ENCODE measurements at regions not wholly inside any gene's neighbourhood (a gene's known extent, or its start where the extent isn't known, plus 50 kb on each side); places are given as distances from the start of the nearest gene placed in this dataset.

GRCh38 chr5:173736374-173736773, 119.9 kb upstream of the BOD1 start:
- DNase-seq (ENCODE audit: low read depth), result no peak
- TF ChIP-seq CTCF (IDR thresholded peaks at IDR 0.05; ENCODE audit: insufficient read depth, low read length, poor library complexity, severe bottlenecking), result no peak
- H3K27me3 ChIP-seq (ENCODE audit: control insufficient read depth, insufficient read depth, low read length), result no peaks in the 10 kb centered on the region
- no peaks in the 10 kb centered on the region for H3K36me3 ChIP-seq (ENCODE audit: control insufficient read depth, insufficient read depth, low read length)
- H3K4me3 ChIP-seq (ENCODE audit: low read depth, low read length), result no peak overlapping the region

- H3K27me3 ChIP-seq (ENCODE audit: control insufficient read depth, insufficient read depth, low read length), result no peaks in the 10 kb centered on the region
- no peaks in the 10 kb centered on the region for H3K36me3 ChIP-seq (ENCODE audit: control insufficient read depth, insufficient read depth, low read length)
- TF ChIP-seq CTCF (IDR thresholded peaks at IDR 0.05; ENCODE audit: insufficient read depth, low read length, poor library complexity, severe bottlenecking), result no peak
- no peak for DNase-seq (ENCODE audit: low read depth)
- no peak overlapping the region for H3K4me3 ChIP-seq (ENCODE audit: low read depth, low read length)
Observed at GRCh38 chr5:173736923-173737412, 120.5 kb upstream of the BOD1 start.

GRCh38 chr5:173739741-173740140, 123.3 kb upstream of the BOD1 start:
- Histone ChIP-seq H3K27me3 (ENCODE audit: control insufficient read depth, insufficient read depth, low read length) (no peaks in the 10 kb centered on the region), H3K4me3 (ENCODE audit: low read depth, low read length) (no peak overlapping the region), H3K36me3 (ENCODE audit: control insufficient read depth, insufficient read depth, low read length) (no peaks in the 10 kb centered on the region)
- no peak for DNase-seq (ENCODE audit: low read depth)
- no peak for TF ChIP-seq CTCF (IDR thresholded peaks at IDR 0.05; ENCODE audit: insufficient read depth, low read length, poor library complexity, severe bottlenecking)

- Histone ChIP-seq H3K36me3 (ENCODE audit: control insufficient read depth, insufficient read depth, low read length) (no peaks in the 10 kb centered on the region), H3K27me3 (ENCODE audit: control insufficient read depth, insufficient read depth, low read length) (no peaks in the 10 kb centered on the region), H3K4me3 (ENCODE audit: low read depth, low read length) (no peak overlapping the region)
- no peak for TF ChIP-seq CTCF (IDR thresholded peaks at IDR 0.05; ENCODE audit: insufficient read depth, low read length, poor library complexity, severe bottlenecking)
- no peak for DNase-seq (ENCODE audit: low read depth)
Observed at GRCh38 chr5:173740400-173740799, 124.0 kb upstream of the BOD1 start.

- Histone ChIP-seq H3K4me3 (ENCODE audit: low read depth, low read length) (no peak overlapping the region), H3K27me3 (ENCODE audit: control insufficient read depth, insufficient read depth, low read length) (no peaks in the 10 kb centered on the region), H3K36me3 (ENCODE audit: control insufficient read depth, insufficient read depth, low read length) (no peaks in the 10 kb centered on the region)
- TF ChIP-seq CTCF (IDR thresholded peaks at IDR 0.05; ENCODE audit: insufficient read depth, low read length, poor library complexity, severe bottlenecking), result no peak
- no peak for DNase-seq (ENCODE audit: low read depth)
Observed at GRCh38 chr5:173741087-173741486, 124.6 kb upstream of the BOD1 start.

- no peak overlapping the region for H3K4me3 ChIP-seq (ENCODE audit: low read depth, low read length)
- TF ChIP-seq CTCF (IDR thresholded peaks at IDR 0.05; ENCODE audit: insufficient read depth, low read length, poor library complexity, severe bottlenecking), result no peak
- no peaks in the 10 kb centered on the region for H3K36me3 ChIP-seq (ENCODE audit: control insufficient read depth, insufficient read depth, low read length)
- no peaks in the 10 kb centered on the region for H3K27me3 ChIP-seq (ENCODE audit: control insufficient read depth, insufficient read depth, low read length)
- DNase-seq (ENCODE audit: low read depth), result no peak
Observed at GRCh38 chr5:173741729-173742431, 125.4 kb upstream of the BOD1 start.

Data from kidney epithelial cell (primary cell).